GM19467 (cell line): ENCODE measurements at regions not wholly inside any gene's neighbourhood (a gene's known extent, or its start where the extent isn't known, plus 50 kb on each side); places are given as distances from the start of the nearest gene placed in this dataset.

Experiments
- ATAC-seq: cut with Tn5 transposase; IDR thresholded peaks from one replicate; pipeline ENCODE4 v1.9.1; 2021; ENCODE audit warnings: mild to moderate bottlenecking, moderate library complexity; ENCODE audit not compliant: unreplicated experiment

DNA sequence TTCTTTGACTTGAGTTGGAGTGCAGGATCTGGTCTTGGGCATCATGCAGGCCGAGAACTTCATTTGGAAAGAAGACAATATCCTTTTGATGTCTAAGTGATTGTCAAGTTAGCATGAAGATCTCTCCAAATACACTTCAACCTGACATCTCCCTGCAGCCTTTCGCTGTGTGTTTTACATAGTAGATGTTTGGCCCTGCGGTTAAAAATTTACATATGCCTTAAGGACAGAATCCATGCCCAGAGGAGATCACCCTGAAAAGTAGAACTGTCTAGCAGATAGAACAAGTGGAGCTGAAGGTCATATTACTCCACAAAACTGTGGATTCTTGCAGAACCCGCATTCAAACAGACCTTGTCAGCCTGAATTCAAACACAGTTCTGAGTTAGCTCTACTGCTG lies 409.9 kb downstream of the LPIN1 start:
- no peak for ATAC-seq

DNA sequence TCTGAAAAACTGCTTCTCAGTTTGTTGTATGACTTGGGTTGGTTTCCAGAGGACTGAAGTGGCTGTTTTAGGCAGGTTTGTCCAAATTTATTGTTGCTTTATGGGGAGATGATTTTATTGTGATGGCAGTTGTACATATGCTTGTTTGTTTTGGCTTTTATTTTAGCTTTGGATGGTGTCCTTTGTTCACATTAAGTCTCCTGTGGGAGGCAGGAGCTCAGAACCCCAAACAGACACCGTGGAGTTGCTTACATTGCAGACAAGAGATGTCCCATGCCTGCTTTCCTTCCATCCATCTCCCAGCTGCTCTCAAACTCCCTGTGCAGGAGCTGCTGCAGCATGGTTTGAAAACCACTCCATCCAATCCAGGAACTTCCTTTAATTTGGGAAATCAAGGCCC lies 414.7 kb downstream of the LPIN1 start:
- no peak for ATAC-seq

DNA sequence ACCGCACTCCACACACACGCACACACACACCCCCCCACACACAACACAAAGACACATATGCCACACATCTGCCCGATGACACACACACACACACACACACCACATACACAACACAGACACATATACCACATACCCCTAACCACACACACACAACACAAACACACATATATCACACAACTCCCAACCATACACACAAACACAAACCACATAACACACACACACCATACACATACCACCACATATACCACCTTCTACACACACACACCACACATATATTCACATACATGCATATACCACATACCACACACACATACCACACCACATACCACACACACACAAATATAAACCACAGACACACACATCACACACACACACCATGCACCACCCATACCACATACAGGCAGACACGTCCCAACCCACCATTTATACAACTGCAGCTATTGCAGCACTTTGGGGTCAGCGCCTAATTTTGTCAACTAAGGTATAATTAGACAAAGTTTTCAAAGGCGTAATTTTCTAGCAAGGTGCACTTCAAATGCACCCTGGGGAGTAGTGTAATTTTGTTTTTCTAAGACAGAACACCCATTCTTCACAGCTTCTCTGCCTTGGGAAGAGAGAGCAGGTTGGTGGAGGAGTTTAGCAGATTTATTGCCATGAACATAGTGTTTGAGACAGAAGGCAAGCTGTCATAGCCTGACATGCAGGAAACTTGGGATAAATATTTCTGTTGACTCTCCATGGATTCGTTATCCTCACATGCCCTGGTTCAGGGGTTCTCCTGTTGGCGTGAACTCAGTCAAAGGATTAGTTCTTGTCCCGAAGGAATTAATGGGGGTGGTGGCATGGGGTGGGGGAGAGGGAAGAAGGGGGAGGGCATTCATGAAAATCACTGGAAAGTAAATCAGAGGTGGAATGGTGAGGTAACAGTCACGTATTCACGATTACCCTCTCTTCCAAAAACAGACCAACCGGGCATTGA lies 416.1 kb downstream of the LPIN1 start:
- no peak for ATAC-seq

DNA sequence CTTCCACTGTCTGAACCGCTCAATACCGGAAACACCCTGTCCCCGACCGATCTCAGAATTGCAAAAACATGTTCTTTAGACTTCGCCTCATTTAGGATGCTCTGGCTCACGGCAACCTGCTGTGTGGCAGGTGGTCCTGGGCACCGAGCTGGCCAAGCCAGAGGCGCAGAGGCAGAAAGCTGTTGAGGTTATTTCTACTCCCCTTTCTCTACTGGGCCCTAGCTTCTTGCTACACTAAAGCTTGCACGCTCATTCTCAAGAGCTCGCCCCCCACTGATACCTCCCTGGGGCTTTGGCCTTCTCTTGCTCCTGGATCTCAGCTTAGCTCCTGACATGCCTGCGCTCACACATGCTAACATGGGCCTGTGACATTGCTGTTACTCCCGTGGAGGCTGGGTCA lies 417.4 kb downstream of the LPIN1 start:
- no peak for ATAC-seq

DNA sequence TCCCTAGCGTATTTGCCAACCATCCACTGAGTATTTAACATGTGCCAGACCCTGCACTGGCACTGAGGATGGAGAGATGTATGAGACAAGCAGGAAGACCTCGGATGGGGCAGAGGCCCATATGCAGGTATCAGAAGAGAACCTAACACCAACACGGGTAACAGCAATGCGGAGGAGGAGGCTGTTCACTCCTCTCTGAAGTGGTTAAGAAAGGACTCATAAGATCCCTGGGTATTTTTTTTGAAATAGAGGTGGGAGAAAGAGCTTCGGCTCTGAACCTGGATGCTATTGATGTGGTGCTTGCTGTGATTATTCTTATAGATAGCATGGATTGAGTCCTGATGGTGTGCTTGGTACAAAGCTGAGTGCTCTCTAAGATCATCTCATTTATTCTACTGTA lies 418.3 kb downstream of the LPIN1 start:
- ATAC-seq: no peak

DNA sequence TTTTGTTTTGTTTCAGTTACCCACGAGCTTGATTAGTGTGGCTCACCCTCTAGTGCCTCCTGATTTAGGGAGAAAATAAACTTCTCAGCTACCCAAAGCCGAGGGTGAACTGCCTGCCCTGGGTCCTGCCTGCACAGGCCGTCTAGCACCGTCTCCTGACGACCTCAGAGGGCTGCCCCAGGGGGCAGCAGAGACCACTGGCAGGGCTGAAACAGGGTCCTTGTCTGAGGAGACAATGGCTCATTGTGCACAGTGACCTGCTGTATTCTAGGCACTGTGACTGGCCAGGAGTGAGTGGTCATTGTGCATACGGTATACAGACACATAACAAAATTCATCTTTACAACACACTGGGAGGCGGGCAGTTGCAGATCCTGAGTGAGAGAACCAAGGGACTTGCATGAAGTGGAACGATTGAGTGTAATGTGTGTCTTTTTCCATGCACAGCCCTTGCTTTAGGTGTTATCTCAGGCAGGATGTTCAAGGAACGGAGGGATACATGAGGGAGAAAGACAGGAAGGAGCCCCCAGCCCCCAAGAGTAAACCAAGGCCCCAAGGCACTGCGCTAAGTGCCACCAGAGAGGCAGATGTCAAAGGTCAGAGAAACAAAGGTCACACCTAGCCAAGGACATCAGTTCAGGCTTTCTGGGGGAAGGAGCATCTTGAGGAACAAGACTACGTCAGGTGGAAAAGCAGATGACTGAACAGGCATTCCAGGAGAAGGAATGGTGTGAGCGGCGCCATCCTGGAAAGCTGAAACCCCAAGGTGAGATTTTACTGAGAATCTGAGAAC lies 421.3 kb downstream of the LPIN1 start:
- no peak for ATAC-seq

DNA sequence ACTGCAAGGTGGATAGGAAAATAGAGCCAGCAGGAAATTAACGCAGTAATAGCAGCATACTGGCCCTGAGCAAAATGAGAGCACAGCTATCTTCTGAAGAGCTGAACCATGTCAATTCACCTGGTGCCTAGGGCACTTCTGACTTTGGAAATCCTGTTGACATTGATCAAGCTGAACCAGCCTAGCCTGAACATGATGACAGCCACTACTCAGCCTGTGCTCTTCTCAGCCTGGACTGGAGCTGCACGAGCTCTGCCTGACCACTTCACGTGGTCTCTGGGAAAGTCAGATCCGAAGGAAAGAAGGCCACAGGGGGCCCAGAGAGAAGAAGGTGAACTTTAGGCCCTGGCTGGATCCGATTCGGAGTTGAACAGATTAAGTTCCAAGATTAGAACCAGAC lies 421.9 kb downstream of the LPIN1 start:
- no peak for ATAC-seq

DNA sequence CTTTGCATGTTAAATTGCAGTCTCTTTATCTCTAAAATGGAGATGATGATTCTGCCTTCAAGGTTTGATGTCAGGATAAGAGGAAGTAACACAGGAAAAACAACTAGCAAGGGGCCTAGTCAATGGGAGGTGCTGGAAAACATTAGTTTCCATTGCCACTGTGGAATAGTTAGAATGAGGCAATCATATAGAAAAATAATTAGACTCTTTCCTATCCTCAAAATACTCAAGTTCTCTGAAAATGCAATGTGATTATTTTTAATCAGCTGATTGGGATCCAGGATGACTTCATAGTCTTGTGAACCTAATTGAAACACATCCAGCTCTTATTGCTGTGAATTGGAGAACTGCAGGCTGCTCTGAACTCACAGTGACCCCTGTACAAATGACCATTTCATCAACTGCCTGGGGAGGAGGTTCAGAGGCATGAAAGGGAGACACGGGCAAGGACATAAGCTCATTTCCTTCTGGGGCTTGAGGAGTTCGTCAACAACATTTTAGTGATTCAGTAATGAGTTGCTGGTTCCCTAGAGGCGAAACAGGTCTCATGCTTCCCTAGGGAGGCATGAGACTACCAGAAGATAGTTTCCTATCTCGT lies 422.5 kb downstream of the LPIN1 start:
- no peak for ATAC-seq

DNA sequence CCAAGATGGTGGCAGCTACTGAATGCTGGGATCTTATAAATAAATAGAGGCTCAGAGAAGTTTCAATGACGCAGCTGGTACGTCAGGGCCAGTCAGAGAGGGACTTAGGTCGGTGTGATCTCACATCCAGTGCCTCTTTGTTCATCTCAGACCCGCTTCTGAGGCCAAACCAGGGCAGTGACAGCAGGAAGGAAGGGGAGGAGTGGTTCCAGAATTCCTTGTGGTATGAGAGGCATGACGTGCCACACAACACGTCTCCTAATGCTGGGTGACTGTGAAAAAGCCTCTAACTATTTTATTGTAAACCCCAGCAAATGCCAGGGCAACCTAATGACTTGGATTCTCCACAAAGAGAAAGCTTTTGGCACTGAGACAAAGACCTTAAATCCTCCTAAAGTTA lies 423.3 kb downstream of the LPIN1 start:
- ATAC-seq: no peak

DNA sequence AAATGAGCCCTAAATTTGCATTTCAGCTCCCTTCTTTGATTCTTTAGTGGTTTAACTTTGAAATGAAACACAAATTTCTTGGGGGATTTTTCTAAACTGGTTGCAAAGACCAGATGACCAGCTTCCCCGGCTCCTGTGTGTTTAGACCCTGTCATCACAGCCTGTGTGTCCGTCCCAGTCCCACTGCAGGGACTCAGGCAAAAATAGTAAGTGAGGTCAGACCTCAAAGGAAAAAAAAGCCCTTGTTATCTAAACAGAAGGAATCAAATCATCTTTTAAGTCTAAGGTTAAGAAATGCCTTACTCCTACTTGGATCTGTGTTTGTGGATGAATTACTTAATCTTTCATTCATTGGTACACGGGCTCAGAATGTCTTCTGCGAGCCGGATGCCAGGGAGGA lies 423.7 kb downstream of the LPIN1 start:
- ATAC-seq: no peak

DNA sequence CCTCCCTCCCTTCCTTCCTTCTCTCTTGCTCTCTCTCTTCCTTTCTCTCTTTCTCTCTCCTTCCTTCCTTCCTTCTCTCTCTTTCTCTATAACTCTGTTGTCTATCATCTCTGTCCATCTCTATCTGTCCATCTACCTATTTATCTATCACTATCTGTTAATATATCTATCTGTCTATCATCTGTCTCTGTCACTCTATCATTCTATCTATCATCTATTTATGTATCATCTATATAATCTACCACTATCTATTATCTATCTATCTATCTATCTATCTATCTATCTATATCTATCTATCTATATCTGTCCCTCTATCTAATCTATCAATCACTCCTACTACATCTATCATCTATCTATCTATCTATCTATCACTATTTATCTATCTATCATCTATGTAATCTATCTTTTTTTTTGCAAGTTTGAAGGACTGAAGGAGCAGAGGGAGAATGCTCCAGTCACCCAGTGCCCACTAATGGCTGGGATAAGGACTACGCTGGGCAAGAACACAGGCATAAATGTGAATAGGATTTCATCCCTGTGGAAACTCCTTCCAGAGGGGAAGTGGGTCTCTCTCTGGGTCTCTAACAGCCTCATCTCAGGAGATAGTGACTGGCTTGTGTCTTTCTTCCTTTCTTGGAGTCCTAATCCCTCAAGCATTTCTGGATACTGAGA lies 427.0 kb downstream of the LPIN1 start:
- ATAC-seq: no peak

DNA sequence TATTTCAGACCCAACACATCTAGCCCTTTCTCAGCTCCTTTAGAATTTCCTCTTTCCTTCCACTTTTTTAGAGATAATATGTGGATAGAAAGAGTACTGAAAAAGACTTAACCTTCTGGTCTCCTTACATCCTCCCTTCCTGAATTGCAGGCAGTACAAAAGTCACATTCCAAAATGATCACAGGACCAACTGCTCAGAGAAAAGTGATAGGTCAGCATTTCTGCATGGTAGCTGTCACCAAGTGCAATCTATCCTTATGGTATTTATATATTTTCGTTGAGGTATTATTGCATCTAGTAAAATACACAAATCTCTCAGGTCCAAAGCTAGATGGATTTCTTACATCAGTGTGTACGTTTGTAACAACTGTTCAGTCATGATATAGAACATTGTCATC lies 427.5 kb downstream of the LPIN1 start:
- ATAC-seq: no peak

DNA sequence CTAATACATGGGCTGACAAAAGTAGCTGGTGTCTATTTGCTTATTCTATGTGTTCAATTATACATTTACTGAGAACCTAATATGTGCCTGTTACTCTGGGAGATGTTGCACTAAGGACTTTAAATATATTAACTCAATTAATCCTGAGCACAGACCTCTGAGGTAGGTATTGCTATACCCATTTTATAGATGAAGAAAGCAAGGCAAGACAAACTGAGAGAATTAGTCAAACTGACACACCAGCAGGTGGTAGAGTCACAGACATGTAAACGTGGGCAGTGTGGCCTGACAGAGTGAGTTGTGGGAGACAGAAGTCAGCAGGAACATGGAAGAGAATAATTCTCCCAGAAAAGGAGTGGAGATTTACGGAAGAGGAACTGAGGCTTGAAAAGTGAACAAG lies 428.9 kb downstream of the LPIN1 start:
- no peak for ATAC-seq

DNA sequence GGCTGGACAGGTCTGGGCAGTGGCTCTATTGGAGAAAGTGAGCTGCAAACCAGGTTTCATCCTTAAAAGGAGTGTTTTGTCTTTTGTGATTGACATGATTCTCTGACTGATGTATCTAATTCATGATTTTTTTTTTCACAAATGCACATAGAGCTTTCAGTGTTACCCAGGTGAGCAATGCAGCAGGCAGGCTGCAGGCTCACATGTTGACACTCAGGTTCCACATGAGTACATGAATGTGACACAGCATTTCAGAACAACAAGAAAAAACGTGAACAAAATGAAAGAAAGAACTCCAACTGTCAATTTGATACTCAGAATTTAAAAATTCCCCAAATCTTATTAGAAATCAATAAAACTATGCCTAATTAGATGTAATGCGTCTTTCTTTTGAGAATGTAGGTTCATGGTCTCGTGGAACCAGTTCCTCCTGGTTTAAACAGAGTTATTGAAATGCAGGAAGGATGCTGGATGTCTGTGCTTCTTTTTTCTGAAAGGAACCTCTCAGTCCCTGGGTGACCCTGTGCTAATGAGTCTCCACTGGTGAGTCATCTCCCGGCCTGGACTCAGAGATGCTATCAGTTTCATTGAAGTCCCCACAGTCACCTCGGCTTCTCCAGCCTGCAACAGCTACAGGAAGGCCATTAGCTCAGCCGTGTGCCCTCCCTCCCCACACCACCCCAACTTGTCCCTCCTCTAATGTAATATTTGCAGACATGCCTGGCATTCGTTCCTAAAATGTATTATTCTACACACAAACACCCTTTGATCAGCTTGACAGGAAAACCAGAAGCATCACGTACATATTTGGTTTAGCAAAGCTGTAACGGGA lies 430.4 kb downstream of the LPIN1 start:
- ATAC-seq: peak; percentile 84

DNA sequence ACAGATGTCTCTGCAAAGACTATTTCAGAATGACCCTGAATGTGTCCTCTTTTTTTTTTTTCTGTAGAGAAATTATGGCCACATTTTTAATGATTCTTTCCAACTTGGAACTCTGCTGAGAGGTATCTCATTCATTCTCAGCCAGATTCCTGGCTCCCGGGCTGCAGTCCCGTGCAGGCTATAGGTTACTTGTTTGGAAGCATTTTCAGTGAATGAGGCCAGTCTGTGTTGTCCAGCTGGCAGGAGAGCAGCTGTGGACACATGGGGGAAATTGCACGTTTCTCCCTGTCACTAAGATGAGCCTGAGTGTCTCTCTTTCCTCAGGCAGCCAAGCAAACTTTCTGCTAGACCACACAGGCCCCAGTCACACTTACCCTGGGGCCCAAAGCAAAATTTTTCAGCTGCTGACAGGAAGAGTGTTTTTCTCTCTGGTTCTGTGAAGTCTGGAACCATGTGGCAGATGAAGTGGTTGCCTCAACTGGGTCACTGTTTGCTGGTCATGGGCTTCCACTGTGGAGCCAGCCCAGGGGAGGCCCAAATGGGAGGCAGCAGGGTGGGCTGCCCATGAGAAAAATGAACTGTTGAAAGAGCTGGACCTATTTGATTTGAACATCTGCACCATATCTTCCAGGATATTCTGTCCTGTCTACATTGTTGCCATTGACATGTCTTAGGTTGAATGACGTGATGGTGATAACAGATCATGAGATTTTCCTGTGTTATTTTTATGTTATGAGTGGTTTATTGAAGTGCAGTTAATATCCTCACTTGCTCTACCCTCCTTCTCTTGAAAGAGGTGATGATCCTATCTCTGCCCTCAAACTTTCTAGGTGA lies 431.2 kb downstream of the LPIN1 start:
- peak; percentile 76 for ATAC-seq

DNA sequence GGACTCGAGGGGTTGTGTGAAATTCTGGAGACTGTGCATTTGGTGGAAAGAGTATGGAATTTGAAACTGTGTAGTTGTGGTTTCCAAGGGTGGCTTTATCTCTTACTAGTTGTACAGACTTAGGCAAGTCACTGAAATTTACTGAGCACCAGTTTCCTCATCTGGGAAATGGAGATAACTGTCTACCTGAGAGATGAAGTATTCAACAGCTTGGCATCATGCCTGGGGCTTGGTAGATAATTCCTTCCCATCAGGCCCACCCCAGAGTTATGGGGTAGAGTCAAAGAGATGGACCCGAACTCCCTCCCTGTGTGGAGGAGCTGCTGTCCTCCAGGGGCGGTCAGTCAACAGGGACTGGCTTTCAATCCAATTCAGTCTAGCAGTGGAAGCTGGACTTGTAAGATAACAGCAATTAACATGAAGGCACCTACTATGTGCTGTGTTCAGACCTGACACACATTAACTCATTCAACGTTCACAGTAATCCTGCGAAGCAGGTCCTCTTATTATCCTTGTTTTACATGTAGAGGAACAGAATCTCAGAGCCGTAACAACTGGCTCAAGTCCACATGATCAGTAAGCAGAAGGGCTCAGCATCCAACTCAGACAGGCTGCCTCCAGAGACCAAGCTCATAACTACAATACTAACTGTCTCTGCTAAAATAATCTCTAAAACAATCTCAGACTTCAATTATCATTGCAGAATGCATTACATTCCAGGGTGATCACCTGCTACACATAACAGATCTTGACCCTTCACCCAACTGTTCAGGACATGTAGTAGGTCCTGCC lies 432.1 kb downstream of the LPIN1 start:
- ATAC-seq: no peak

DNA sequence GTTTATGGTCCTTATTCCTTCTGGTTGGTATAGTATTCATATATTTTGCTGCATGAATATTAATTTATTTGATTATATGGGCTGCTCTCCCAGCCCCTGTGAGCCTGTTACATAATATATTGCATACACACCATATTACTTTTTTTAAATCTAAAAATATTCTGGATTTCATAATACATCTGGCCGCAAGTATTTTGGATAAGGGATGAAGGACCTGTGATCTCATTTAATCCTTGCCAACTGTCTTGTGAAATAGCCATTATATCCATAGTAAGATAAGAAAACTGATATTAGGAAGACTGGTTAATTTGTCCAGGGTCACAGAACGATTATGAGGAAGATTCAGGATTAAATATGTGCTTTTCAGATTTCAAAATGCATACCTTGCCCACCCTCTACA lies 433.6 kb downstream of the LPIN1 start:
- no peak for ATAC-seq

DNA sequence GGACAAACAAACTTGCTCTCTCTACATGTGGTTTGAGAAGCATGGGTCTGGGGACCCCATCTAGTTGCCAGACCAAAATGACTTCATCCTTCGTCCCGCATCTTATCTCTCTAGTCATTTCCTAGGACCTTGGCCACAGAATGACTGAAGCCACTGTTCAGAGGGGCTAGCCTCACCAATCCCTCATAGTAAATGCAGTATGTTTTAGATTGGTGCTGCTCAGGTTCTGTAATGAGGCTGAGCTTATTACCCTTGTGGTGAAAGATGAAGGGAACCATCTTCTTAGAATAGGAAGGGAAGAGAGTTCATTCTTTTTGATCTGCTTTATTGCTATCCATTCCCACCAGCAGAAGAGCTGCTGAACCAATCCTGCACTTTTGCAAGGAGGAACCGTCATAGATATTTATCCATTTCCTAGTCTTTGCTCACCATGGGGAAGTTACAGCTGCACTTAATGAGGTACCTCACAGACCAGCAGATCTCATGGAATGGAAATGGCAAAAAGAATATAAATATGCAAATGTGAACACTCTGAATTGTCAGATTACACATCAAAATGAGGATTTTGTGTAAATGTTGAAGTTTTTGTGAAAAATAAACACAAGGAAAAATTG lies 436.7 kb downstream of the LPIN1 start:
- ATAC-seq: no peak
